Breast epithelium (tissue), 3 donors: ENCODE measurements at regions not wholly inside any gene's neighbourhood (a gene's known extent, or its start where the extent isn't known, plus 50 kb on each side); places are given as distances from the start of the nearest gene placed in this dataset.
"Not testable (repeated sequence)": the region's sequence is repeated elsewhere in the genome, so short reads cannot be mapped to it uniquely, and the experiment has no call there.

Experiments used
- POLR2A ChIP-seq: fragments of 450-650 bp; IDR thresholded peaks from one replicate; pipeline ENCODE4 v1.6.1; 2016; ENCODE audit warnings: antibody characterized with exemption, mild to moderate bottlenecking, moderate library complexity
- TF ChIP-seq, protein P1 (sequence below), 3 donors: fragments of 450-650 bp; IDR thresholded peaks; one replicate each; pipeline ENCODE4 v1.5.1; 2016 to 2017; ENCODE audit warnings: antibody characterized with exemption in 3 of 3, mild to moderate bottlenecking in 3 of 3, moderate library complexity in 3 of 3

DNA sequence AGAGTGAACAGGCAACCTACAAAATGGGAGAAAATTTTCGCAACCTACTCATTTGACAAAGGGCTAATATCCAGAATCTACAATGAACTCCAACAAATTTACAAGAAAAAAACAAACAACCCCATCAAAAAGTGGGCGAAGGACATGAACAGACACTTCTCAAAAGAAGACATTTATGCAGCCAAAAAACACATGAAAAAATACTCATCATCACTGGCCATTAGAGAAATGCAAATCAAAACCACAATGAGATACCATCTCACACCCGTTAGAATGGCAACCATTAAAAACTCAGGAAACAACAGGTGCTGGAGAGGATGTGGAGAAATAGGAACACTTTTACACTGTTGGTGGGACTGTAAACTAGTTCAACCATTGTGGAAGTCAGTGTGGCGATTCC is 117.0 kb upstream of the CTAGE1 start:
- TF ChIP-seq, protein P1, sequence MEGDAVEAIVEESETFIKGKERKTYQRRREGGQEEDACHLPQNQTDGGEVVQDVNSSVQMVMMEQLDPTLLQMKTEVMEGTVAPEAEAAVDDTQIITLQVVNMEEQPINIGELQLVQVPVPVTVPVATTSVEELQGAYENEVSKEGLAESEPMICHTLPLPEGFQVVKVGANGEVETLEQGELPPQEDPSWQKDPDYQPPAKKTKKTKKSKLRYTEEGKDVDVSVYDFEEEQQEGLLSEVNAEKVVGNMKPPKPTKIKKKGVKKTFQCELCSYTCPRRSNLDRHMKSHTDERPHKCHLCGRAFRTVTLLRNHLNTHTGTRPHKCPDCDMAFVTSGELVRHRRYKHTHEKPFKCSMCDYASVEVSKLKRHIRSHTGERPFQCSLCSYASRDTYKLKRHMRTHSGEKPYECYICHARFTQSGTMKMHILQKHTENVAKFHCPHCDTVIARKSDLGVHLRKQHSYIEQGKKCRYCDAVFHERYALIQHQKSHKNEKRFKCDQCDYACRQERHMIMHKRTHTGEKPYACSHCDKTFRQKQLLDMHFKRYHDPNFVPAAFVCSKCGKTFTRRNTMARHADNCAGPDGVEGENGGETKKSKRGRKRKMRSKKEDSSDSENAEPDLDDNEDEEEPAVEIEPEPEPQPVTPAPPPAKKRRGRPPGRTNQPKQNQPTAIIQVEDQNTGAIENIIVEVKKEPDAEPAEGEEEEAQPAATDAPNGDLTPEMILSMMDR (IDR thresholded peaks at IDR 0.05): not testable (repeated sequence)
- not testable (repeated sequence) for TF ChIP-seq POLR2A
